Endodermal cell (in vitro differentiated cells): ENCODE measurements at regions not wholly inside any gene's neighbourhood (a gene's known extent, or its start where the extent isn't known, plus 50 kb on each side); places are given as distances from the start of the nearest gene placed in this dataset.

ENCODE experiments used
- DNase-seq: peaks from one replicate; pipeline ENCODE4 v3.0.0-alpha.2; 2017
- H3K27ac ChIP-seq: 2 replicates; pipeline ENCODE4 v1.5.1; 2013; ENCODE audit warnings: mild to moderate bottlenecking, low read depth, low read length, moderate library complexity
- H3K27me3 ChIP-seq: 2 replicates; pipeline ENCODE4 v1.6.1; 2013; ENCODE audit warnings: mild to moderate bottlenecking, low read length, moderate library complexity; ENCODE audit not compliant: insufficient read depth, control insufficient read depth, poor library complexity, severe bottlenecking
- H3K36me3 ChIP-seq: 2 replicates; pipeline ENCODE4 v1.7.0; 2013; ENCODE audit warnings: mild to moderate bottlenecking, low read length, moderate library complexity; ENCODE audit not compliant: control insufficient read depth, insufficient read depth
- H3K4me1 ChIP-seq: one replicate; pipeline ENCODE4 v1.7.0; 2013; ENCODE audit warnings: low read length; ENCODE audit not compliant: control insufficient read depth, insufficient read depth
- H3K4me3 ChIP-seq: 2 replicates; pipeline ENCODE4 v1.5.1; 2013; ENCODE audit warnings: mild to moderate bottlenecking, low read length, moderate library complexity
- H3K9ac ChIP-seq: 2 replicates; pipeline ENCODE4 v1.6.1; 2013; ENCODE audit warnings: mild to moderate bottlenecking, low read length, moderate library complexity; ENCODE audit not compliant: poor library complexity, severe bottlenecking; ENCODE audit errors: extremely low read depth
- H3K9me3 ChIP-seq: 2 replicates; pipeline ENCODE4 v1.6.1; 2013; ENCODE audit warnings: mild to moderate bottlenecking, low read length, moderate library complexity; ENCODE audit not compliant: control insufficient read depth
- H3K27ac Mint-ChIP-seq: 2 replicates; pipeline ENCODE4 v1.8.0; 2020; ENCODE audit warnings: mixed read lengths
- H3K27me3 Mint-ChIP-seq: 2 replicates; pipeline ENCODE4 v1.8.0; 2021; ENCODE audit warnings: mild to moderate bottlenecking, mixed read lengths; ENCODE audit not compliant: insufficient read depth
- H3K36me3 Mint-ChIP-seq: 2 replicates; pipeline ENCODE4 v1.8.0; 2020; ENCODE audit warnings: low read depth, mixed read lengths
- H3K4me1 Mint-ChIP-seq: 2 replicates; pipeline ENCODE4 v1.8.0; 2020; ENCODE audit warnings: mixed read lengths
- H3K4me3 Mint-ChIP-seq: 2 replicates; pipeline ENCODE4 v1.8.0; 2020; ENCODE audit warnings: mild to moderate bottlenecking, moderate library complexity, mixed read lengths
- H3K9me3 Mint-ChIP-seq: 2 replicates; pipeline ENCODE4 v1.8.0; 2020; ENCODE audit warnings: mild to moderate bottlenecking, mixed read lengths
- WGBS, 2 experiments: methylation state at CpG; one replicate each; pipeline versions ENCODE4 v1.1.5 to v1.1.7; 2013; ENCODE audit warnings: missing lambda C conversion rate in 2 of 2, mixed read lengths in 1 of 2; ENCODE audit not compliant: insufficient coverage in 1 of 2, insufficient read length in 1 of 2; 5-methylcytosine and 5-hydroxymethylcytosine counted together
- TF ChIP-seq, protein P1 (sequence below): fragments of 200-600 bp; sonication (generic); conservative IDR thresholded peaks from 2 replicates; pipeline ENCODE4 v1.5.0; 2021; ENCODE audit warnings: antibody characterized with exemption, mild to moderate bottlenecking

GRCh38 chr3:157606011-157606851 is 103.0 kb upstream of the VEPH1 start:
- Histone ChIP-seq H3K9ac (no peak overlapping the region), H3K9me3 (no peaks in the 10 kb centered on the region), H3K4me1 (no peaks in the 10 kb centered on the region), H3K27me3 (no peaks in the 10 kb centered on the region), H3K27ac (no peak overlapping the region), H3K36me3 (no peaks in the 10 kb centered on the region), H3K4me3 (no peak overlapping the region)
- H3K27ac Mint-ChIP-seq, result peak overlapping the region; percentile 62
- TF ChIP-seq, protein P1, sequence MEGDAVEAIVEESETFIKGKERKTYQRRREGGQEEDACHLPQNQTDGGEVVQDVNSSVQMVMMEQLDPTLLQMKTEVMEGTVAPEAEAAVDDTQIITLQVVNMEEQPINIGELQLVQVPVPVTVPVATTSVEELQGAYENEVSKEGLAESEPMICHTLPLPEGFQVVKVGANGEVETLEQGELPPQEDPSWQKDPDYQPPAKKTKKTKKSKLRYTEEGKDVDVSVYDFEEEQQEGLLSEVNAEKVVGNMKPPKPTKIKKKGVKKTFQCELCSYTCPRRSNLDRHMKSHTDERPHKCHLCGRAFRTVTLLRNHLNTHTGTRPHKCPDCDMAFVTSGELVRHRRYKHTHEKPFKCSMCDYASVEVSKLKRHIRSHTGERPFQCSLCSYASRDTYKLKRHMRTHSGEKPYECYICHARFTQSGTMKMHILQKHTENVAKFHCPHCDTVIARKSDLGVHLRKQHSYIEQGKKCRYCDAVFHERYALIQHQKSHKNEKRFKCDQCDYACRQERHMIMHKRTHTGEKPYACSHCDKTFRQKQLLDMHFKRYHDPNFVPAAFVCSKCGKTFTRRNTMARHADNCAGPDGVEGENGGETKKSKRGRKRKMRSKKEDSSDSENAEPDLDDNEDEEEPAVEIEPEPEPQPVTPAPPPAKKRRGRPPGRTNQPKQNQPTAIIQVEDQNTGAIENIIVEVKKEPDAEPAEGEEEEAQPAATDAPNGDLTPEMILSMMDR, result peak; percentile 93
- DNase-seq, result peak; percentile 97
- H3K36me3 Mint-ChIP-seq, result no peaks in the 10 kb centered on the region
- no peaks in the 10 kb centered on the region for H3K27me3 Mint-ChIP-seq
- H3K9me3 Mint-ChIP-seq, result no peaks in the 10 kb centered on the region
- no peak overlapping the region for H3K4me3 Mint-ChIP-seq
- H3K4me1 Mint-ChIP-seq, result peaks cover 1% of the 10 kb centered on the region
- WGBS, 2 experiments, result 33 to 51% methylated on average over 5 to 11 of the region's 11 CpGs

GRCh38 chr3:157605356-157605755 is 102.1 kb upstream of the VEPH1 start:
- Mint-ChIP-seq H3K27ac (no peak overlapping the region), H3K9me3 (no peaks in the 10 kb centered on the region), H3K27me3 (no peaks in the 10 kb centered on the region), H3K36me3 (no peaks in the 10 kb centered on the region), H3K4me1 (peaks cover 1% of the 10 kb centered on the region), H3K4me3 (no peak overlapping the region)
- 78 to 83% methylated on average over 3 of the region's 3 CpGs for WGBS, 2 experiments
- Histone ChIP-seq H3K4me3 (no peak overlapping the region), H3K27me3 (no peaks in the 10 kb centered on the region), H3K4me1 (no peaks in the 10 kb centered on the region), H3K36me3 (no peaks in the 10 kb centered on the region), H3K9me3 (no peaks in the 10 kb centered on the region), H3K27ac (no peak overlapping the region), H3K9ac (no peak overlapping the region)
- no peak for DNase-seq
- TF ChIP-seq, protein P1, result no peak

DNA sequence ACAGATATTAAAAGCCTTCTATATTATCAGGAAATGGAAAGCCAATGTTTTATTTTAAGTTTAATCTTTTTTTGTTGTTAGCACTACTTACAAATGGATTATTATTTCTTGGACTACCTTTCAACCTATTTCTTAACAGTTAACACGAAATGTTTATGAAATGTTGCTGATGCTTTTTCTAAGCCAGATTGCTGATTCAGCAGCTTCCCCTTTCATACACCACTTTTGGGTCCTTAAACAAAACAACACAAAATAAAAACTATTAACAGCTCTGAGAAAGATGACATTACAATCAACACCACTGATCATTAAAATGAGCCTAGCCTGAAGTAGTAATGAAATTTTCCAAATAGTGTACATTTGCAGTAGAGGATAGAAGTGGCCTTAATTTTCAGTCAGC is 99.2 kb upstream of the VEPH1 start:
- Mint-ChIP-seq H3K27me3 (no peaks in the 10 kb centered on the region), H3K4me3 (no peak overlapping the region), H3K36me3 (no peaks in the 10 kb centered on the region), H3K27ac (no peak overlapping the region), H3K9me3 (no peaks in the 10 kb centered on the region), H3K4me1 (peaks cover 1% of the 10 kb centered on the region)
- H3K4me1 ChIP-seq, result no peaks in the 10 kb centered on the region
- TF ChIP-seq, protein P1, result no peak
- no peaks in the 10 kb centered on the region for H3K36me3 ChIP-seq
- H3K9me3 ChIP-seq, result no peaks in the 10 kb centered on the region
- no peak overlapping the region for H3K27ac ChIP-seq
- H3K27me3 ChIP-seq, result no peaks in the 10 kb centered on the region
- H3K4me3 ChIP-seq, result no peak overlapping the region
- H3K9ac ChIP-seq, result no peak overlapping the region
- WGBS, 2 experiments, result 83 to 95% methylated on average over 1 of the region's 1 CpG
- DNase-seq, result no peak
